ENCODE measurements at regions not wholly inside any gene's neighbourhood (a gene's known extent, or its start where the extent isn't known, plus 50 kb on each side); places are given as distances from the start of the nearest gene placed in this dataset.

- TF ChIP-seq CTCF (IDR thresholded peaks at IDR 0.05; ENCODE audit: borderline replicate concordance, extremely low read depth, low read length, poor library complexity, severe bottlenecking) (no peak), EZH2 (IDR thresholded peaks at IDR 0.05; ENCODE audit: borderline replicate concordance, low read depth, low read length, severe bottlenecking) (no peak)
Measured at GRCh38 chr9:91155746-91156376, 205.9 kb downstream of the AUH start.

Measured in DND-41 (cell line).